Neural cell (in vitro differentiated cells): ENCODE measurements at regions not wholly inside any gene's neighbourhood (a gene's known extent, or its start where the extent isn't known, plus 50 kb on each side); places are given as distances from the start of the nearest gene placed in this dataset.

Experiments used
- H2AFZ ChIP-seq: fragments of 200-600, 300-800 bp; sonication (generic), shearing (Covaris generic); 2 replicates; pipeline ENCODE4 v1.6.0; 2014; ENCODE audit warnings: low read depth, mild to moderate bottlenecking, antibody characterized with exemption, low read length, moderate library complexity
- H3F3A ChIP-seq: fragments of 200-600 bp; shearing (Covaris generic); 2 replicates; pipeline ENCODE4 v1.6.1; 2016; ENCODE audit warnings: mild to moderate bottlenecking, moderate library complexity, mixed read lengths, antibody characterized with exemption, low read length; ENCODE audit not compliant: insufficient read depth, poor library complexity, severe bottlenecking
- H3K27ac ChIP-seq: fragments of 200-600, 300-800 bp; sonication (generic), shearing (Covaris generic); 2 replicates; pipeline ENCODE4 v1.5.1; 2014; ENCODE audit warnings: mild to moderate bottlenecking, low read length, moderate library complexity
- H3K27me3 ChIP-seq: fragments of 300-800, 200-600 bp; sonication (generic), shearing (Covaris generic); 2 replicates; pipeline ENCODE4 v1.6.0; 2014; ENCODE audit warnings: mild to moderate bottlenecking, low read depth, low read length, moderate library complexity; ENCODE audit not compliant: insufficient read depth
- H3K36me3 ChIP-seq: fragments of 300-800, 200-600 bp; sonication (generic), shearing (Covaris generic); 2 replicates; pipeline ENCODE4 v1.5.1; 2014; ENCODE audit warnings: mild to moderate bottlenecking, antibody characterized with exemption, low read length, moderate library complexity; ENCODE audit not compliant: insufficient read depth
- H3K4me2 ChIP-seq: fragments of 300-800, 200-600 bp; sonication (generic), shearing (Covaris generic); 2 replicates; pipeline ENCODE4 v1.6.0; 2014; ENCODE audit warnings: mild to moderate bottlenecking, low read length
- H3K4me3 ChIP-seq: fragments of 300-800, 200-600 bp; sonication (generic), shearing (Covaris generic); 2 replicates; pipeline ENCODE4 v1.5.1; 2014; ENCODE audit warnings: mild to moderate bottlenecking, low read length, moderate library complexity
- H3K79me2 ChIP-seq: fragments of 200-600 bp; shearing (Covaris generic); replicated peaks from 2 replicates; pipeline ENCODE4 v1.6.0; 2014; ENCODE audit warnings: mild to moderate bottlenecking, low read length, moderate library complexity; ENCODE audit not compliant: insufficient read depth
- H3K9ac ChIP-seq: fragments of 300-800, 200-600 bp; sonication (generic), shearing (Covaris generic); 2 replicates; pipeline ENCODE4 v1.6.1; 2016; ENCODE audit warnings: mild to moderate bottlenecking, low read length, mixed read lengths
- H3K9me2 ChIP-seq: fragments of 200-600 bp; shearing (Covaris generic); 2 replicates; pipeline ENCODE4 v1.6.1; 2016; ENCODE audit warnings: mild to moderate bottlenecking, low read length, mixed read lengths; ENCODE audit not compliant: insufficient read depth
- H3K9me3 ChIP-seq: fragments of 200-600, 300-800 bp; sonication (generic), shearing (Covaris generic); 2 replicates; pipeline ENCODE4 v1.6.1; 2016; ENCODE audit warnings: mild to moderate bottlenecking, mixed run types, low read length, moderate library complexity, mixed read lengths
- H4K20me1 ChIP-seq: fragments of 200-600 bp; shearing (Covaris generic); 2 replicates; pipeline ENCODE4 v1.6.1; 2016; ENCODE audit warnings: mild to moderate bottlenecking, mixed run types; ENCODE audit not compliant: insufficient read depth
- EP300 ChIP-seq: fragments of 450-650 bp; conservative IDR thresholded peaks from 2 replicates; pipeline ENCODE4 v1.6.1; 2014; ENCODE audit warnings: antibody characterized with exemption, mild to moderate bottlenecking, moderate library complexity; ENCODE audit not compliant: poor library complexity, severe bottlenecking
- EZH2 ChIP-seq: fragments of 200-600, 300-800 bp; shearing (Covaris generic), sonication (generic); IDR thresholded peaks from 2 replicates; pipeline ENCODE4 v1.6.1; 2014; ENCODE audit warnings: antibody characterized with exemption, low read length, borderline replicate concordance, mild to moderate bottlenecking; ENCODE audit not compliant: insufficient read depth, poor library complexity, severe bottlenecking
- MXI1 ChIP-seq: fragments of 450-650 bp; conservative IDR thresholded peaks from 2 replicates; pipeline ENCODE4 v1.6.1; 2014; ENCODE audit warnings: antibody characterized with exemption, mild to moderate bottlenecking; ENCODE audit not compliant: poor library complexity, severe bottlenecking
- POLR2AphosphoS5 ChIP-seq: IDR thresholded peaks from 2 replicates; pipeline ENCODE4 v1.6.1; 2012
- RAD21 ChIP-seq: fragments of 450-650 bp; conservative IDR thresholded peaks from 2 replicates; pipeline ENCODE4 v1.6.1; 2014; ENCODE audit warnings: antibody characterized with exemption, mild to moderate bottlenecking, moderate library complexity
- SMC3 ChIP-seq: fragments of 450-650 bp; conservative IDR thresholded peaks from 2 replicates; pipeline ENCODE4 v1.6.1; 2014; ENCODE audit warnings: antibody characterized with exemption, mild to moderate bottlenecking, moderate library complexity; ENCODE audit not compliant: poor library complexity
- TAF1 ChIP-seq: IDR thresholded peaks from 2 replicates; pipeline ENCODE4 v1.6.1; 2012; ENCODE audit warnings: low read depth
- TF ChIP-seq, protein P1 (sequence below): fragments of 450-650 bp; IDR thresholded peaks from 2 replicates; pipeline ENCODE4 v1.5.1; 2014; ENCODE audit warnings: antibody characterized with exemption, mild to moderate bottlenecking, moderate library complexity; ENCODE audit not compliant: poor library complexity, severe bottlenecking
- TF ChIP-seq, protein P2 (sequence below): IDR thresholded peaks from 2 replicates; pipeline ENCODE4 v1.6.1; 2012; ENCODE audit warnings: borderline replicate concordance

DNA sequence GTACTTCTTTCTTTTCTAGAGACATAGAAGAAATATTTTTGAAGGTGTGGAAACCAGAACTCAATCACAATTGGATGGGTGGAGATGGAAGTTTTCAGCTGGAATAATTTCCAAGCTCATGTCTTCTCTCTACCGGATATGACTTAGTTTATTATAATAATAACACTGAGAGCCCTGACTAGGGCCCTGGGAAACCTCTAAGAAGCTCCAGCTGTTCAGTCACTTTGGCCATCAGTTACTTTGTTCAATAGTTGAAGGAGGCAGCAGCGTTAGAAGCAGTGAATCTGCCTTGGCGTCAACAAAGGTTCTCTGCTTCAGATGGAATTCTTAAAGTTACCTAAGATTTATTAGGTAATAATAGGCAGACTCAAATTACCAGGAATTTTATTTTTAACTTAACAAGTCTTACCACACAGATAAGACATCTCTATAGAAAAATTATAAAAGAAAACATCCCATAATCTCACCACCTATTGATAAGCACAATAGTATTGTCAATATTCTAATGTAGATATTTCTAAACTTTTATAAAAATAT, 293.8 kb upstream of the CHAC2 start:
- Histone ChIP-seq H3F3A (no peaks in the 10 kb centered on the region), H3K36me3 (no peaks in the 10 kb centered on the region), H3K4me3 (no peak overlapping the region), H3K9me2 (no peaks in the 10 kb centered on the region), H3K4me2 (no peak overlapping the region), H3K27ac (no peak overlapping the region), H3K9ac (no peak overlapping the region), H4K20me1 (no peaks in the 10 kb centered on the region), H2AFZ (no peak overlapping the region), H3K9me3 (no peaks in the 10 kb centered on the region), H3K79me2 (no peaks in the 10 kb centered on the region), H3K27me3 (no peaks in the 10 kb centered on the region)
- no peak for TF ChIP-seq SMC3
- TF ChIP-seq, protein P1, sequence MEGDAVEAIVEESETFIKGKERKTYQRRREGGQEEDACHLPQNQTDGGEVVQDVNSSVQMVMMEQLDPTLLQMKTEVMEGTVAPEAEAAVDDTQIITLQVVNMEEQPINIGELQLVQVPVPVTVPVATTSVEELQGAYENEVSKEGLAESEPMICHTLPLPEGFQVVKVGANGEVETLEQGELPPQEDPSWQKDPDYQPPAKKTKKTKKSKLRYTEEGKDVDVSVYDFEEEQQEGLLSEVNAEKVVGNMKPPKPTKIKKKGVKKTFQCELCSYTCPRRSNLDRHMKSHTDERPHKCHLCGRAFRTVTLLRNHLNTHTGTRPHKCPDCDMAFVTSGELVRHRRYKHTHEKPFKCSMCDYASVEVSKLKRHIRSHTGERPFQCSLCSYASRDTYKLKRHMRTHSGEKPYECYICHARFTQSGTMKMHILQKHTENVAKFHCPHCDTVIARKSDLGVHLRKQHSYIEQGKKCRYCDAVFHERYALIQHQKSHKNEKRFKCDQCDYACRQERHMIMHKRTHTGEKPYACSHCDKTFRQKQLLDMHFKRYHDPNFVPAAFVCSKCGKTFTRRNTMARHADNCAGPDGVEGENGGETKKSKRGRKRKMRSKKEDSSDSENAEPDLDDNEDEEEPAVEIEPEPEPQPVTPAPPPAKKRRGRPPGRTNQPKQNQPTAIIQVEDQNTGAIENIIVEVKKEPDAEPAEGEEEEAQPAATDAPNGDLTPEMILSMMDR = no peak
- TF ChIP-seq, protein P2, sequence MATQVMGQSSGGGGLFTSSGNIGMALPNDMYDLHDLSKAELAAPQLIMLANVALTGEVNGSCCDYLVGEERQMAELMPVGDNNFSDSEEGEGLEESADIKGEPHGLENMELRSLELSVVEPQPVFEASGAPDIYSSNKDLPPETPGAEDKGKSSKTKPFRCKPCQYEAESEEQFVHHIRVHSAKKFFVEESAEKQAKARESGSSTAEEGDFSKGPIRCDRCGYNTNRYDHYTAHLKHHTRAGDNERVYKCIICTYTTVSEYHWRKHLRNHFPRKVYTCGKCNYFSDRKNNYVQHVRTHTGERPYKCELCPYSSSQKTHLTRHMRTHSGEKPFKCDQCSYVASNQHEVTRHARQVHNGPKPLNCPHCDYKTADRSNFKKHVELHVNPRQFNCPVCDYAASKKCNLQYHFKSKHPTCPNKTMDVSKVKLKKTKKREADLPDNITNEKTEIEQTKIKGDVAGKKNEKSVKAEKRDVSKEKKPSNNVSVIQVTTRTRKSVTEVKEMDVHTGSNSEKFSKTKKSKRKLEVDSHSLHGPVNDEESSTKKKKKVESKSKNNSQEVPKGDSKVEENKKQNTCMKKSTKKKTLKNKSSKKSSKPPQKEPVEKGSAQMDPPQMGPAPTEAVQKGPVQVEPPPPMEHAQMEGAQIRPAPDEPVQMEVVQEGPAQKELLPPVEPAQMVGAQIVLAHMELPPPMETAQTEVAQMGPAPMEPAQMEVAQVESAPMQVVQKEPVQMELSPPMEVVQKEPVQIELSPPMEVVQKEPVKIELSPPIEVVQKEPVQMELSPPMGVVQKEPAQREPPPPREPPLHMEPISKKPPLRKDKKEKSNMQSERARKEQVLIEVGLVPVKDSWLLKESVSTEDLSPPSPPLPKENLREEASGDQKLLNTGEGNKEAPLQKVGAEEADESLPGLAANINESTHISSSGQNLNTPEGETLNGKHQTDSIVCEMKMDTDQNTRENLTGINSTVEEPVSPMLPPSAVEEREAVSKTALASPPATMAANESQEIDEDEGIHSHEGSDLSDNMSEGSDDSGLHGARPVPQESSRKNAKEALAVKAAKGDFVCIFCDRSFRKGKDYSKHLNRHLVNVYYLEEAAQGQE = no peak
- no peak for TF ChIP-seq RAD21
- no peak for TF ChIP-seq EZH2
- no peak for TF ChIP-seq EP300
- TF ChIP-seq MXI1 = no peak
- no peak for TF ChIP-seq TAF1
- TF ChIP-seq POLR2AphosphoS5 = no peak

DNA sequence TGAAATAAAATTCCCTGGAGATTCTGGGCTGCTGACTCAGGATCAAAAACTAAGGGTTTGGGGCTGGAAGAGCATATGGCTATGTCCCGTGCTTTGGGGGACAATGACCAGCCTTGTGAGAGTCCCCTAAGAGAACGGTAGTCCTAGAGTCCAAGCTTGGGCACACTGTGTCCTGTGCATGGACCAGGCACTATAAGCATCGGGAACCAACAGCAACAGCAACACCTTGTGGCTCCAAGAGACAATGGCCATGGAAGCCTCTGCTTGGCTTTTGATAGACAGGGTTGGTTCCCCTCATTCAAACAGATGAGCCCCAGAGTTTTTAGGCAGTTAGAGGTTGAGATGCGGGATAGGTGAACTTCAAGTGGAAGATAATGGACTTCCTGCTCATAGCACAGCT, 294.4 kb upstream of the CHAC2 start:
- H3K4me3 ChIP-seq = no peak overlapping the region
- no peak overlapping the region for H3K27ac ChIP-seq
- H3K9me2 ChIP-seq = no peaks in the 10 kb centered on the region
- H3K9me3 ChIP-seq = no peaks in the 10 kb centered on the region
- no peak overlapping the region for H2AFZ ChIP-seq
- no peaks in the 10 kb centered on the region for H3K79me2 ChIP-seq
- no peak overlapping the region for H3K4me2 ChIP-seq
- H3K36me3 ChIP-seq = no peaks in the 10 kb centered on the region
- H3K27me3 ChIP-seq = no peaks in the 10 kb centered on the region
- no peaks in the 10 kb centered on the region for H3F3A ChIP-seq
- no peak for TF ChIP-seq MXI1
- TF ChIP-seq, protein P1 = no peak
- no peak for TF ChIP-seq TAF1
- no peak for TF ChIP-seq SMC3
- TF ChIP-seq POLR2AphosphoS5 = no peak
- TF ChIP-seq EZH2 = no peak
- H4K20me1 ChIP-seq = no peaks in the 10 kb centered on the region
- no peak overlapping the region for H3K9ac ChIP-seq
